ENCODE measurements at regions not wholly inside any gene's neighbourhood (a gene's known extent, or its start where the extent isn't known, plus 50 kb on each side); places are given as distances from the start of the nearest gene placed in this dataset.

- TF ChIP-seq CTCF (conservative IDR thresholded peaks at IDR 0.05; ENCODE audit: low read depth, low read length) = no peak
- no peak for TF ChIP-seq EZH2 (IDR thresholded peaks at IDR 0.05; ENCODE audit: borderline replicate concordance, low read depth, low read length, poor library complexity, severe bottlenecking)
Measured at GRCh38 chr3:110971010-110971601, 100.5 kb upstream of the NECTIN3 start.

Measured in A673 (cell line).